Keratinocyte (primary cell): ENCODE measurements at regions not wholly inside any gene's neighbourhood (a gene's known extent, or its start where the extent isn't known, plus 50 kb on each side); places are given as distances from the start of the nearest gene placed in this dataset.

ENCODE experiments used
- DNase-seq: peaks from one replicate; pipeline ENCODE4 v3.0.0-alpha.2; 2011; ENCODE audit warnings: low read depth, missing footprints, low spot score
- FAIRE-seq: peaks from 2 replicates; lab custom pipeline; 2011; peaks lifted over from hg19 to GRCh38; lab: Jason Lieb, UNC
- H2AFZ ChIP-seq: 2 replicates; pipeline ENCODE4 v1.6.0; 2012; ENCODE audit warnings: low read length, control low read depth, inconsistent platforms; ENCODE audit not compliant: control insufficient read depth
- H3K27ac ChIP-seq: 2 replicates; pipeline ENCODE4 v1.5.1; 2011; ENCODE audit warnings: low read length; ENCODE audit not compliant: control insufficient read depth, insufficient read depth
- H3K27me3 ChIP-seq: 3 replicates; pipeline ENCODE4 v1.6.0; 2011; ENCODE audit warnings: low read length; ENCODE audit not compliant: control insufficient read depth, insufficient read depth; ENCODE audit errors: extremely low read depth
- H3K36me3 ChIP-seq, 2 experiments: 2 replicates in 1 of 2; 3 replicates in 1 of 2; pipeline ENCODE4 v1.5.1; 2011; ENCODE audit warnings: low read length in 2 of 2, mild to moderate bottlenecking in 1 of 2; ENCODE audit not compliant: control insufficient read depth in 2 of 2, insufficient read depth in 2 of 2; ENCODE audit errors: extremely low read depth in 1 of 2
- H3K4me1 ChIP-seq: 3 replicates; pipeline ENCODE4 v1.5.1; 2011; ENCODE audit warnings: low read length; ENCODE audit not compliant: control insufficient read depth, insufficient read depth; ENCODE audit errors: extremely low read depth
- H3K4me2 ChIP-seq: 3 replicates; pipeline ENCODE4 v1.6.0; 2011; ENCODE audit warnings: low read depth, low read length; ENCODE audit not compliant: control insufficient read depth, insufficient read depth; ENCODE audit errors: extremely low read depth
- H3K4me3 ChIP-seq, 3 experiments: fragments of 200-600 bp in 1 of 3; sonication (generic) in 1 of 3; 2 replicates in 2 of 3; 3 replicates in 1 of 3; pipeline ENCODE4 v1.5.1; 2011 to 2016; ENCODE audit warnings: low read length in 3 of 3, mild to moderate bottlenecking in 3 of 3, control low read depth in 2 of 3, inconsistent platforms in 1 of 3, low read depth in 1 of 3, mixed read lengths in 1 of 3, mixed run types in 1 of 3, moderate library complexity in 1 of 3; ENCODE audit not compliant: control insufficient read depth in 2 of 3, insufficient read depth in 2 of 3; ENCODE audit errors: extremely low read depth in 1 of 3
- H3K79me2 ChIP-seq: 2 replicates; pipeline ENCODE4 v1.6.0; 2012; ENCODE audit warnings: low read length; ENCODE audit not compliant: control insufficient read depth, insufficient read depth
- H3K9ac ChIP-seq: 3 replicates; pipeline ENCODE4 v1.6.0; 2011; ENCODE audit warnings: low read length; ENCODE audit not compliant: control insufficient read depth, insufficient read depth; ENCODE audit errors: extremely low read depth
- H3K9me1 ChIP-seq: 3 replicates; pipeline ENCODE4 v1.6.0; 2011; ENCODE audit warnings: low read length; ENCODE audit not compliant: control insufficient read depth, insufficient read depth; ENCODE audit errors: extremely low read depth
- H3K9me3 ChIP-seq: 2 replicates; pipeline ENCODE4 v1.5.1; 2012; ENCODE audit warnings: low read depth, low read length; ENCODE audit not compliant: control insufficient read depth
- H4K20me1 ChIP-seq: 3 replicates; pipeline ENCODE4 v1.6.0; 2011; ENCODE audit warnings: low read length; ENCODE audit not compliant: control insufficient read depth, insufficient read depth; ENCODE audit errors: extremely low read depth
- CTCF ChIP-seq, 3 experiments: IDR thresholded peaks in 1 of 3; conservative IDR thresholded peaks in 1 of 3; optimal IDR thresholded peaks in 1 of 3; 2 replicates in 2 of 3; 3 replicates in 1 of 3; pipeline versions ENCODE3 to v1.5.1; 2011; ENCODE audit warnings: low read length in 3 of 3, mild to moderate bottlenecking in 3 of 3, moderate library complexity in 2 of 3, control low read depth in 1 of 3, inconsistent platforms in 1 of 3; ENCODE audit not compliant: insufficient read depth in 2 of 3; ENCODE audit errors: extremely low read depth in 1 of 3
- EZH2 ChIP-seq: IDR thresholded peaks from one replicate; pipeline ENCODE4 v1.6.1; 2012; ENCODE audit warnings: inconsistent platforms, mild to moderate bottlenecking, low read length, moderate library complexity
- dilution Hi-C: fragments of 300-500 bp; cut with MboI; formaldehyde crosslinking; loops from one replicate; pipeline ENCODE4 v1.7.0; 2020; ENCODE audit warnings: low sequenced_read_pairs; ENCODE audit not compliant: extremely low pct_ligation_motif_present

DNA sequence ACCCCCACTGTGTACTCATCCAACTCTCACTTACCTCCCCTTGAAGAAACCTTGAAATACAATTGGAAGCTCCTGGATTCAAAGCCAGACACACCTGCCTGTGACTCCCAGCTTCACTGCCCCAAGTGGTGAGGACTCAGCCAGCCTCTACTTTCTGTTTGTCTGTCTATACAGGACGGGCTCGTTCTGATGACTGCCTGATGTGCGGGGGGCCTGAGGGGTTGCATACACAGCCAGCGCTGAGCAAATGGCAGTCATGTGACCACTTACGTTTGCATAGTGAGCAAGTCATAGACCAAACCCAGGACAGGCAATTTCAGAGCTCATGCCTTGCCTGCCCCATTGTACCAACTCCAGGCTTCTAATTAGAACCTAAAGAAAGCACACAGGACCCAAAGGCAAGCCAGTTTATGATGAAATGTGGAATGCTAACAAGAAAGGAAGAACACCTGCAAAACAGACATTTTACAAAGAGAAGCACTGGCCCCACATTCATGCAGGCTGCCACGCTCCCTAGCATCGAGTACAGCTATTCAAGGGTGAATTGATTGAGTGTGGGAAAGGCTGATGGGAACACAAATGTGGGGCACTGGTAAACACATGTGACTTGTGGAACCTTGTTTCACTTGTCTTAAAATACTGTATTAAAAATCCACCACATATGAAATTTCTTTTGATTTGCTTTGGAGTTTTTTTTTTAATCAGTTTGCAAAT, 137.8 kb downstream of the LNPK start:
- Histone ChIP-seq H3K4me1 (no peaks in the 10 kb centered on the region), H3K4me2 (no peak overlapping the region), H4K20me1 (no peaks in the 10 kb centered on the region), H3K79me2 (no peaks in the 10 kb centered on the region), H3K36me3 (no peaks in the 10 kb centered on the region), H3K9me3 (no peaks in the 10 kb centered on the region), H3K4me3 (no peak overlapping the region), H3K9ac (no peak overlapping the region), H3K27me3 (no peaks in the 10 kb centered on the region), H3K9me1 (no peaks in the 10 kb centered on the region), H2AFZ (no peak overlapping the region), H3K27ac (no peak overlapping the region)
- dilution Hi-C loops = no loop called here
- no peak for FAIRE-seq
- DNase-seq = no peak
- TF ChIP-seq CTCF (optimal IDR thresholded peaks at IDR 0.05 in 1 of 3, IDR thresholded peaks at IDR 0.05 in 1 of 3, conservative IDR thresholded peaks at IDR 0.05 in 1 of 3; ENCODE audit: extremely low read depth in 1 of 3, insufficient read depth in 2 of 3, low read length in 3 of 3) = peak in 2 of 3 experiments; percentile 12 to 34
- no peak for TF ChIP-seq EZH2

GRCh38 chr2:175861958-175862357, 140.1 kb downstream of the LNPK start:
- Histone ChIP-seq H3K27me3 (no peaks in the 10 kb centered on the region), H3K36me3 (no peaks in the 10 kb centered on the region), H3K9me1 (no peaks in the 10 kb centered on the region), H3K4me1 (no peaks in the 10 kb centered on the region), H4K20me1 (no peaks in the 10 kb centered on the region), H3K4me3 (no peak overlapping the region), H3K9me3 (no peaks in the 10 kb centered on the region), H2AFZ (no peak overlapping the region), H3K9ac (no peak overlapping the region), H3K4me2 (no peak overlapping the region), H3K27ac (no peak overlapping the region), H3K79me2 (no peaks in the 10 kb centered on the region)
- FAIRE-seq = no peak
- DNase-seq = no peak
- dilution Hi-C loops = no loop called here
- TF ChIP-seq EZH2 (no peak), CTCF (optimal IDR thresholded peaks at IDR 0.05 in 1 of 3, IDR thresholded peaks at IDR 0.05 in 1 of 3, conservative IDR thresholded peaks at IDR 0.05 in 1 of 3; ENCODE audit: extremely low read depth in 1 of 3, insufficient read depth in 2 of 3, low read length in 3 of 3) (no peak)
